ENCODE measurements at regions not wholly inside any gene's neighbourhood (a gene's known extent, or its start where the extent isn't known, plus 50 kb on each side); places are given as distances from the start of the nearest gene placed in this dataset.
"Not testable (repeated sequence)": the region's sequence is repeated elsewhere in the genome, so short reads cannot be mapped to it uniquely, and the experiment has no call there.

- ATAC-seq (no peak), DNase-seq (ENCODE audit: low spot score) (no peak)
- Mint-ChIP-seq H3K4me1 (ENCODE audit: low read depth in 2 of 2) (no peaks in the 10 kb centered on the region), H3K36me3 (no peaks in the 10 kb centered on the region), H3K27me3 (no peaks in the 10 kb centered on the region), H3K4me3 (no peak overlapping the region), H3K27ac (no peak overlapping the region), H3K9me3 (peaks cover 12% of the 10 kb centered on the region)
These were observed 421.0 kb downstream of the RND3 start for GRCh38 chr2:150066490-150066889.

GRCh38 chr2:150063931-150064548 lies 423.4 kb downstream of the RND3 start:
- Mint-ChIP-seq H3K9me3 (peaks cover 15% of the 10 kb centered on the region), H3K4me3 (no peak overlapping the region), H3K27ac (no peak overlapping the region), H3K4me1 (ENCODE audit: low read depth in 2 of 2) (no peaks in the 10 kb centered on the region), H3K27me3 (no peaks in the 10 kb centered on the region), H3K36me3 (no peaks in the 10 kb centered on the region)
- ATAC-seq (no peak), DNase-seq (ENCODE audit: low spot score) (no peak)

- peaks cover 15% of the 10 kb centered on the region for H3K9me3 Mint-ChIP-seq
- ATAC-seq (no peak), DNase-seq (ENCODE audit: low spot score) (no peak)
- H3K4me3 Mint-ChIP-seq: no peak overlapping the region
- no peaks in the 10 kb centered on the region for H3K4me1 Mint-ChIP-seq (ENCODE audit: low read depth in 2 of 2)
- H3K36me3 Mint-ChIP-seq: no peaks in the 10 kb centered on the region
- H3K27me3 Mint-ChIP-seq: no peaks in the 10 kb centered on the region
- H3K27ac Mint-ChIP-seq: no peak overlapping the region
These were observed 424.0 kb downstream of the RND3 start for GRCh38 chr2:150063432-150063889.

GRCh38 chr2:150062416-150062815 lies 425.1 kb downstream of the RND3 start:
- no peaks in the 10 kb centered on the region for H3K4me1 Mint-ChIP-seq (ENCODE audit: low read depth in 2 of 2)
- no peaks in the 10 kb centered on the region for H3K27me3 Mint-ChIP-seq
- H3K27ac Mint-ChIP-seq: no peak overlapping the region
- H3K4me3 Mint-ChIP-seq: no peak overlapping the region
- peaks cover 19% of the 10 kb centered on the region for H3K9me3 Mint-ChIP-seq
- ATAC-seq: no peak
- DNase-seq (ENCODE audit: low spot score): no peak
- H3K36me3 Mint-ChIP-seq: no peaks in the 10 kb centered on the region

GRCh38 chr2:150060341-150060740 lies 427.1 kb downstream of the RND3 start:
- Mint-ChIP-seq H3K27ac (no peak overlapping the region), H3K27me3 (no peaks in the 10 kb centered on the region), H3K9me3 (peaks cover 16% of the 10 kb centered on the region), H3K4me1 (ENCODE audit: low read depth in 2 of 2) (no peaks in the 10 kb centered on the region), H3K4me3 (no peak overlapping the region), H3K36me3 (no peaks in the 10 kb centered on the region)
- ATAC-seq: no peak
- no peak for DNase-seq (ENCODE audit: low spot score)

GRCh38 chr2:150059676-150060075 lies 427.8 kb downstream of the RND3 start:
- ATAC-seq; H3K4me1 Mint-ChIP-seq (ENCODE audit: low read depth in 2 of 2); H3K27me3 Mint-ChIP-seq; H3K4me3 Mint-ChIP-seq; H3K27ac Mint-ChIP-seq; H3K36me3 Mint-ChIP-seq; DNase-seq (ENCODE audit: low spot score): not testable (repeated sequence)
- H3K9me3 Mint-ChIP-seq: peaks cover 18% of the 10 kb centered on the region

GRCh38 chr2:150052457-150052856 lies 435.0 kb downstream of the RND3 start:
- Mint-ChIP-seq H3K36me3 (no peaks in the 10 kb centered on the region), H3K27ac (no peak overlapping the region), H3K27me3 (no peaks in the 10 kb centered on the region), H3K4me1 (ENCODE audit: low read depth in 2 of 2) (no peaks in the 10 kb centered on the region), H3K9me3 (peaks cover 19% of the 10 kb centered on the region), H3K4me3 (no peak overlapping the region)
- DNase-seq (ENCODE audit: low spot score) (no peak), ATAC-seq (no peak)

GRCh38 chr2:150051004-150051403 lies 436.5 kb downstream of the RND3 start:
- Mint-ChIP-seq H3K27me3 (no peaks in the 10 kb centered on the region), H3K9me3 (peaks cover 23% of the 10 kb centered on the region), H3K36me3 (peaks cover 6% of the 10 kb centered on the region), H3K27ac (no peak overlapping the region), H3K4me3 (no peak overlapping the region), H3K4me1 (ENCODE audit: low read depth in 2 of 2) (no peaks in the 10 kb centered on the region)
- ATAC-seq (no peak), DNase-seq (ENCODE audit: low spot score) (no peak)

- Mint-ChIP-seq H3K36me3 (peaks cover 6% of the 10 kb centered on the region), H3K27ac (no peak overlapping the region), H3K4me3 (no peak overlapping the region), H3K27me3 (no peaks in the 10 kb centered on the region), H3K4me1 (ENCODE audit: low read depth in 2 of 2) (no peaks in the 10 kb centered on the region), H3K9me3 (peaks cover 20% of the 10 kb centered on the region)
- DNase-seq (ENCODE audit: low spot score): no peak
- no peak for ATAC-seq
These were observed 437.4 kb downstream of the RND3 start for GRCh38 chr2:150050036-150050435.

GRCh38 chr2:150047620-150048222 lies 439.7 kb downstream of the RND3 start:
- Mint-ChIP-seq H3K27ac (no peak overlapping the region), H3K4me1 (ENCODE audit: low read depth in 2 of 2) (no peaks in the 10 kb centered on the region), H3K27me3 (no peaks in the 10 kb centered on the region), H3K4me3 (no peak overlapping the region), H3K9me3 (peaks cover 20% of the 10 kb centered on the region), H3K36me3 (peaks cover 6% of the 10 kb centered on the region)
- no peak for DNase-seq (ENCODE audit: low spot score)
- no peak for ATAC-seq

- Mint-ChIP-seq H3K4me1 (ENCODE audit: low read depth in 2 of 2) (no peaks in the 10 kb centered on the region), H3K4me3 (no peak overlapping the region), H3K27me3 (no peaks in the 10 kb centered on the region), H3K9me3 (peaks cover 20% of the 10 kb centered on the region), H3K27ac (no peak overlapping the region), H3K36me3 (peaks cover 6% of the 10 kb centered on the region)
- no peak for DNase-seq (ENCODE audit: low spot score)
- ATAC-seq: no peak
These were observed 440.7 kb downstream of the RND3 start for GRCh38 chr2:150046810-150047209.

GRCh38 chr2:150046211-150046610 lies 441.3 kb downstream of the RND3 start:
- no peaks in the 10 kb centered on the region for H3K27me3 Mint-ChIP-seq
- peaks cover 16% of the 10 kb centered on the region for H3K9me3 Mint-ChIP-seq
- H3K4me3 Mint-ChIP-seq: no peak overlapping the region
- H3K36me3 Mint-ChIP-seq: peaks cover 6% of the 10 kb centered on the region
- no peaks in the 10 kb centered on the region for H3K4me1 Mint-ChIP-seq (ENCODE audit: low read depth in 2 of 2)
- ATAC-seq (no peak), DNase-seq (ENCODE audit: low spot score) (no peak)
- no peak overlapping the region for H3K27ac Mint-ChIP-seq

- peaks cover 6% of the 10 kb centered on the region for H3K36me3 Mint-ChIP-seq
- H3K9me3 Mint-ChIP-seq: peaks cover 21% of the 10 kb centered on the region
- DNase-seq (ENCODE audit: low spot score) (no peak), ATAC-seq (no peak)
- no peak overlapping the region for H3K27ac Mint-ChIP-seq
- H3K4me1 Mint-ChIP-seq (ENCODE audit: low read depth in 2 of 2): no peaks in the 10 kb centered on the region
- H3K4me3 Mint-ChIP-seq: no peak overlapping the region
- H3K27me3 Mint-ChIP-seq: no peaks in the 10 kb centered on the region
These were observed 441.9 kb downstream of the RND3 start for GRCh38 chr2:150045601-150046000.

GRCh38 chr2:150043172-150043500 lies 444.3 kb downstream of the RND3 start:
- Mint-ChIP-seq H3K27me3 (no peaks in the 10 kb centered on the region), H3K36me3 (peaks cover 10% of the 10 kb centered on the region), H3K4me1 (ENCODE audit: low read depth in 2 of 2) (no peaks in the 10 kb centered on the region), H3K4me3 (no peak overlapping the region), H3K27ac (no peak overlapping the region), H3K9me3 (peaks cover 18% of the 10 kb centered on the region)
- no peak for DNase-seq (ENCODE audit: low spot score)
- no peak for ATAC-seq
